Smooth muscle cell (in vitro differentiated cells): ENCODE measurements at regions not wholly inside any gene's neighbourhood (a gene's known extent, or its start where the extent isn't known, plus 50 kb on each side); places are given as distances from the start of the nearest gene placed in this dataset.

Source experiments
- DNase-seq: peaks from one replicate; lab custom pipeline; 2025; ENCODE audit not compliant: unreplicated experiment; lab: John Stamatoyannopoulos, UW
- H2AFZ ChIP-seq: fragments of 200-600 bp; sonication (generic); 2 replicates; pipeline ENCODE4 v1.6.0; 2016; ENCODE audit warnings: antibody characterized with exemption, low read depth, mild to moderate bottlenecking
- H3F3A ChIP-seq: fragments of 200-600 bp; sonication (generic); 2 replicates; pipeline ENCODE4 v1.6.0; 2017; ENCODE audit warnings: antibody characterized with exemption, low read depth
- H3K27ac ChIP-seq: fragments of 200-600 bp; sonication (generic); 2 replicates; pipeline ENCODE4 v1.5.1; 2016; ENCODE audit warnings: low read depth, mild to moderate bottlenecking
- H3K27me3 ChIP-seq: fragments of 200-600 bp; sonication (generic); 2 replicates; pipeline ENCODE4 v1.6.1; 2016; ENCODE audit warnings: low read depth, mild to moderate bottlenecking
- H3K36me3 ChIP-seq: fragments of 200-600 bp; sonication (generic); 2 replicates; pipeline ENCODE4 v1.5.1; 2016; ENCODE audit warnings: low read depth
- H3K4me1 ChIP-seq: fragments of 200-600 bp; sonication (generic); 2 replicates; pipeline ENCODE4 v1.5.1; 2016; ENCODE audit warnings: low read depth
- H3K4me2 ChIP-seq: fragments of 200-600 bp; sonication (generic); 2 replicates; pipeline ENCODE4 v1.6.0; 2016; ENCODE audit warnings: mild to moderate bottlenecking
- H3K4me3 ChIP-seq: fragments of 200-600 bp; sonication (generic); 2 replicates; pipeline ENCODE4 v1.5.1; 2016; ENCODE audit warnings: mild to moderate bottlenecking
- H3K79me2 ChIP-seq: fragments of 200-600 bp; sonication (generic); 2 replicates; pipeline ENCODE4 v1.6.0; 2016; ENCODE audit warnings: low read depth, mild to moderate bottlenecking
- H3K9ac ChIP-seq: fragments of 200-600 bp; sonication (generic); 2 replicates; pipeline ENCODE4 v1.6.0; 2016; ENCODE audit warnings: low read depth
- H3K9me3 ChIP-seq: fragments of 200-600 bp; sonication (generic); replicated peaks from 2 replicates; pipeline ENCODE4 v1.5.1; 2016; ENCODE audit warnings: low read depth
- H4K20me1 ChIP-seq: fragments of 200-600 bp; sonication (generic); 2 replicates; pipeline ENCODE4 v1.6.0; 2016; ENCODE audit warnings: low read depth
- CTCF ChIP-seq: fragments of 200-600 bp; sonication (generic); IDR thresholded peaks from 2 replicates; pipeline ENCODE4 v1.5.1; 2017; ENCODE audit warnings: borderline replicate concordance, mild to moderate bottlenecking, antibody characterized with exemption; ENCODE audit not compliant: insufficient read depth, poor library complexity, severe bottlenecking
- WGBS: methylation state at CpG from one replicate; pipeline ENCODE4 v1.1.7; 2016; ENCODE audit warnings: low lambda C conversion rate; 5-methylcytosine and 5-hydroxymethylcytosine counted together

GRCh38 chr2:19078709-19079108, 279.7 kb downstream of the OSR1 start:
- Histone ChIP-seq H3K4me2 (no peak overlapping the region), H3K4me3 (no peak overlapping the region), H4K20me1 (no peaks in the 10 kb centered on the region), H3K9ac (no peak overlapping the region), H3K27ac (no peak overlapping the region), H2AFZ (no peak overlapping the region), H3K79me2 (no peaks in the 10 kb centered on the region), H3K36me3 (no peaks in the 10 kb centered on the region), H3K9me3 (no peaks in the 10 kb centered on the region), H3F3A (no peaks in the 10 kb centered on the region), H3K27me3 (no peaks in the 10 kb centered on the region), H3K4me1 (no peaks in the 10 kb centered on the region)
- no peak for TF ChIP-seq CTCF
- DNase-seq, result no peak

GRCh38 chr2:19073522-19073921, 284.9 kb downstream of the OSR1 start:
- 74% methylated on average over 4 of the region's 4 CpGs for WGBS
- H3F3A ChIP-seq, result no peaks in the 10 kb centered on the region
- no peak overlapping the region for H3K4me2 ChIP-seq
- TF ChIP-seq CTCF, result no peak
- no peaks in the 10 kb centered on the region for H4K20me1 ChIP-seq
- no peak for DNase-seq
- no peaks in the 10 kb centered on the region for H3K79me2 ChIP-seq
- no peaks in the 10 kb centered on the region for H3K36me3 ChIP-seq
- H2AFZ ChIP-seq, result no peak overlapping the region
- no peak overlapping the region for H3K4me3 ChIP-seq
- H3K27me3 ChIP-seq, result no peaks in the 10 kb centered on the region
- H3K27ac ChIP-seq, result no peak overlapping the region
- H3K9me3 ChIP-seq, result no peaks in the 10 kb centered on the region
- H3K4me1 ChIP-seq, result no peaks in the 10 kb centered on the region
- H3K9ac ChIP-seq, result no peak overlapping the region

- no peak overlapping the region for H2AFZ ChIP-seq
- no peak overlapping the region for H3K9ac ChIP-seq
- DNase-seq, result no peak
- 69% methylated on average over 2 of the region's 2 CpGs for WGBS
- no peak overlapping the region for H3K27ac ChIP-seq
- H3F3A ChIP-seq, result no peaks in the 10 kb centered on the region
- H3K4me3 ChIP-seq, result no peak overlapping the region
- no peaks in the 10 kb centered on the region for H3K36me3 ChIP-seq
- no peak overlapping the region for H3K4me2 ChIP-seq
- no peaks in the 10 kb centered on the region for H3K27me3 ChIP-seq
- H4K20me1 ChIP-seq, result no peaks in the 10 kb centered on the region
- H3K79me2 ChIP-seq, result no peaks in the 10 kb centered on the region
- TF ChIP-seq CTCF, result no peak
- no peaks in the 10 kb centered on the region for H3K9me3 ChIP-seq
- H3K4me1 ChIP-seq, result no peaks in the 10 kb centered on the region
Measured at GRCh38 chr2:19072161-19072560, 286.3 kb downstream of the OSR1 start.

GRCh38 chr2:19070886-19071285, 287.5 kb downstream of the OSR1 start:
- H3K9ac ChIP-seq, result no peak overlapping the region
- H3K4me3 ChIP-seq, result no peak overlapping the region
- no peaks in the 10 kb centered on the region for H4K20me1 ChIP-seq
- no peak for DNase-seq
- no peaks in the 10 kb centered on the region for H3K27me3 ChIP-seq
- 83% methylated on average over 4 of the region's 4 CpGs for WGBS
- no peak overlapping the region for H3K4me2 ChIP-seq
- no peaks in the 10 kb centered on the region for H3F3A ChIP-seq
- no peaks in the 10 kb centered on the region for H3K9me3 ChIP-seq
- TF ChIP-seq CTCF, result no peak
- no peaks in the 10 kb centered on the region for H3K79me2 ChIP-seq
- no peaks in the 10 kb centered on the region for H3K36me3 ChIP-seq
- no peak overlapping the region for H3K27ac ChIP-seq
- H2AFZ ChIP-seq, result no peak overlapping the region
- H3K4me1 ChIP-seq, result no peaks in the 10 kb centered on the region
